ENCODE measurements at regions not wholly inside any gene's neighbourhood (a gene's known extent, or its start where the extent isn't known, plus 50 kb on each side); places are given as distances from the start of the nearest gene placed in this dataset.

GRCh38 chr2:138183705-138184104 is 219.4 kb downstream of the HNMT start (continued):
- TF ChIP-seq ZNF462 (CRISPR knock-in tag; IDR thresholded peaks at IDR 0.05) (no peak), EZH2phosphoT487 (IDR thresholded peaks at IDR 0.05; ENCODE audit: unreplicated experiment) (no peak), EZH2 (IDR thresholded peaks at IDR 0.05; ENCODE audit: low read depth, unreplicated experiment) (no peak)

GRCh38 chr2:138184428-138184827 is 220.2 kb downstream of the HNMT start:
- H3K79me2 ChIP-seq (replicated peaks; ENCODE audit: insufficient read depth): no peaks in the 10 kb centered on the region
- ATAC-seq (no peak), DNase-seq (ENCODE audit: low spot score) (no peak)
- no peak overlapping the region for H3K27ac ChIP-seq (ENCODE audit: low read depth)
- H3K27me3 ChIP-seq (ENCODE audit: insufficient read depth): no peaks in the 10 kb centered on the region
- TF ChIP-seq NANOG (IDR thresholded peaks at IDR 0.05; ENCODE audit: borderline replicate concordance): no peak
- Mint-ChIP-seq H3K4me3 (no peak overlapping the region), H3K27ac (no peak overlapping the region), H3K4me1 (peaks cover 41% of the 10 kb centered on the region), H3K36me3 (ENCODE audit: low read depth) (no peaks in the 10 kb centered on the region), H3K9me3 (peaks cover 2% of the 10 kb centered on the region; the same call in 1 of the 3 replicates), H3K27me3 (ENCODE audit: insufficient read depth, low read depth, poor library complexity) (no peaks in the 10 kb centered on the region)
- no peaks in the 10 kb centered on the region for H3K36me3 ChIP-seq (ENCODE audit: insufficient read depth)
- no peaks in the 10 kb centered on the region for H4K20me1 ChIP-seq (replicated peaks; ENCODE audit: insufficient read depth)
- no peak overlapping the region for H2AFZ ChIP-seq
- 0 out of 2 replicates have a peak, but pooled peaks cover 3% of the 10 kb centered on the region for H3K9me2 ChIP-seq (ENCODE audit: insufficient read depth)
- peaks cover 14% of the 10 kb centered on the region for H3K4me1 ChIP-seq (ENCODE audit: insufficient read depth)
- H3K4me2 ChIP-seq: no peak overlapping the region
- no peak overlapping the region for H3K4me3 ChIP-seq
- H3F3A ChIP-seq (replicated peaks; ENCODE audit: low read depth): no peaks in the 10 kb centered on the region

- no peaks in the 10 kb centered on the region for H3K36me3 Mint-ChIP-seq (ENCODE audit: low read depth)
- DNase-seq (ENCODE audit: low spot score) (peak; percentile 14), ATAC-seq (no peak; the same call in 2 of the 3 replicates)
- peaks cover 14% of the 10 kb centered on the region for H3K4me1 ChIP-seq (ENCODE audit: insufficient read depth)
- H3F3A ChIP-seq (replicated peaks; ENCODE audit: low read depth): no peaks in the 10 kb centered on the region
- H3K27ac Mint-ChIP-seq: no peak overlapping the region
- H4K20me1 ChIP-seq (replicated peaks; ENCODE audit: insufficient read depth): no peaks in the 10 kb centered on the region
- H3K79me2 ChIP-seq (replicated peaks; ENCODE audit: insufficient read depth): no peaks in the 10 kb centered on the region
- H3K4me3 Mint-ChIP-seq: no peak overlapping the region
- peaks cover 2% of the 10 kb centered on the region; the same call in 1 of the 3 replicates for H3K9me3 Mint-ChIP-seq
- no peak overlapping the region for H3K27ac ChIP-seq (ENCODE audit: low read depth)
- TF ChIP-seq NANOG (IDR thresholded peaks at IDR 0.05; ENCODE audit: borderline replicate concordance): no peak
- no peak for TF ChIP-seq CTCF (conservative IDR thresholded peaks at IDR 0.05; ENCODE audit: low read depth in 2 of 2)
- H2AFZ ChIP-seq: no peak overlapping the region
- H3K4me3 ChIP-seq: no peak overlapping the region
- no peaks in the 10 kb centered on the region for H3K27me3 ChIP-seq (ENCODE audit: insufficient read depth)
- 0 out of 2 replicates have a peak, but pooled peaks cover 3% of the 10 kb centered on the region for H3K9me2 ChIP-seq (ENCODE audit: insufficient read depth)
- peaks cover 39% of the 10 kb centered on the region for H3K4me1 Mint-ChIP-seq
- H3K36me3 ChIP-seq (ENCODE audit: insufficient read depth): no peaks in the 10 kb centered on the region
- no peaks in the 10 kb centered on the region for H3K27me3 Mint-ChIP-seq (ENCODE audit: insufficient read depth, low read depth, poor library complexity)
- H3K4me2 ChIP-seq: no peak overlapping the region
These were observed 221.6 kb downstream of the HNMT start for GRCh38 chr2:138185827-138186226.

All from GM23338 (cell line).